ENCODE measurements at regions not wholly inside any gene's neighbourhood (a gene's known extent, or its start where the extent isn't known, plus 50 kb on each side); places are given as distances from the start of the nearest gene placed in this dataset.

GRCh38 chr5:88613051-88613450 lies 269.9 kb downstream of the MEF2C start:
- DNase-seq, result no peak

- no peak for DNase-seq
Measured at GRCh38 chr5:88610586-88610985, 272.4 kb downstream of the MEF2C start.

GRCh38 chr5:88607492-88607891 lies 275.5 kb downstream of the MEF2C start:
- DNase-seq, result no peak

- no peak for DNase-seq
Measured at GRCh38 chr5:88606626-88607025, 276.4 kb downstream of the MEF2C start.

- no peak for DNase-seq
Measured at GRCh38 chr5:88606173-88606572, 276.8 kb downstream of the MEF2C start.

GRCh38 chr5:88602584-88602983 lies 280.4 kb downstream of the MEF2C start:
- peak; percentile 64 for DNase-seq

- DNase-seq, result no peak
Measured at GRCh38 chr5:88594441-88594840, 288.5 kb downstream of the MEF2C start.

GRCh38 chr5:88588609-88589008 lies 294.4 kb downstream of the MEF2C start:
- DNase-seq, result no peak

GRCh38 chr5:88583471-88583870 lies 299.5 kb downstream of the MEF2C start:
- no peak for DNase-seq

- no peak for DNase-seq
Measured at GRCh38 chr5:88558366-88558765, 289.7 kb upstream of the TMEM161B start.

- DNase-seq, result no peak
Measured at GRCh38 chr5:88557881-88558280, 289.2 kb upstream of the TMEM161B start.

GRCh38 chr5:88557131-88557530 lies 288.5 kb upstream of the TMEM161B start:
- no peak for DNase-seq

GRCh38 chr5:88556406-88556805 lies 287.8 kb upstream of the TMEM161B start:
- DNase-seq, result no peak

GRCh38 chr5:88555674-88556073 lies 287.0 kb upstream of the TMEM161B start:
- no peak for DNase-seq

- no peak for DNase-seq
Measured at GRCh38 chr5:88553986-88554385, 285.3 kb upstream of the TMEM161B start.

- no peak for DNase-seq
Measured at GRCh38 chr5:88553136-88553875, 284.7 kb upstream of the TMEM161B start.

GRCh38 chr5:88552426-88552825 lies 283.8 kb upstream of the TMEM161B start:
- no peak for DNase-seq

GRCh38 chr5:88551724-88552345 lies 283.2 kb upstream of the TMEM161B start:
- no peak for DNase-seq

GRCh38 chr5:88550736-88551135 lies 282.1 kb upstream of the TMEM161B start:
- no peak for DNase-seq

GRCh38 chr5:88548136-88548805 lies 279.6 kb upstream of the TMEM161B start:
- no peak for DNase-seq

GRCh38 chr5:88545338-88545737 lies 276.7 kb upstream of the TMEM161B start:
- no peak for DNase-seq

GRCh38 chr5:88544671-88545070 lies 276.0 kb upstream of the TMEM161B start:
- DNase-seq, result no peak

GRCh38 chr5:88544136-88544645 lies 275.5 kb upstream of the TMEM161B start:
- no peak for DNase-seq

- no peak for DNase-seq
Measured at GRCh38 chr5:88542786-88543185, 274.1 kb upstream of the TMEM161B start.

Measured in activated effector memory CD4-positive, alpha-beta T cell treated with anti-CD3 and anti-CD28 coated beads, Interleukin-2, amount 50 U/mL, for 16 hours (primary cell).